SK-N-SH (cell line): ENCODE measurements at regions not wholly inside any gene's neighbourhood (a gene's known extent, or its start where the extent isn't known, plus 50 kb on each side); places are given as distances from the start of the nearest gene placed in this dataset.

Experiments used
- CTCF ChIA-PET: fragments of 300-600, 350-600 bp; formaldehyde crosslinking; extraction: SDS; loops from one replicate; lab custom pipeline; 2021; lab: Yijun Ruan, JAX
- POLR2A ChIA-PET: fragments of 350-600 bp; sonication (Branson Sonifier 250); formaldehyde crosslinking; extraction: SDS; loops from one replicate; lab custom pipeline; 2020; ENCODE audit warnings: antibody characterized with exemption, inconsistent platforms; lab: Yijun Ruan, JAX
- DNase-seq: peaks from one replicate; pipeline ENCODE4 v3.0.0; 2012
- H2AFZ ChIP-seq: fragments of 200-600 bp; sonication (generic); 2 replicates; pipeline ENCODE4 v1.8.1; 2016; ENCODE audit warnings: antibody characterized with exemption, mild to moderate bottlenecking, low read depth
- H3F3A ChIP-seq: fragments of 200-600 bp; sonication (generic); replicated peaks from 2 replicates; pipeline ENCODE3; 2016; ENCODE audit warnings: antibody characterized with exemption, mild to moderate bottlenecking; ENCODE audit not compliant: insufficient read depth
- H3K27ac ChIP-seq, 2 experiments: fragments of 200-500 bp in 1 of 2; fragments of 200-600 bp in 1 of 2; sonication (Bioruptor generic) in 1 of 2; sonication (generic), shearing (Covaris generic) in 1 of 2; 2 replicates each; pipeline versions ENCODE4 v1.5.1 to v1.6.1; 2014 to 2016; ENCODE audit warnings: low read depth in 2 of 2, inconsistent platforms in 1 of 2, low read length in 1 of 2, mild to moderate bottlenecking in 1 of 2, mixed read lengths in 1 of 2
- H3K27me3 ChIP-seq: fragments of 200-600 bp; sonication (generic), shearing (Covaris generic); 2 replicates; pipeline ENCODE4 v1.6.1; 2016; ENCODE audit warnings: mixed run types; ENCODE audit not compliant: insufficient read depth
- H3K36me3 ChIP-seq, 2 experiments: fragments of 200-500 bp in 1 of 2; fragments of 200-600 bp in 1 of 2; sonication (Bioruptor generic) in 1 of 2; sonication (generic) in 1 of 2; replicated peaks in 1 of 2; 2 replicates each; pipeline versions ENCODE3 to v1.5.1; 2014 to 2016; ENCODE audit warnings: low read length in 1 of 2, mild to moderate bottlenecking in 1 of 2; ENCODE audit not compliant: insufficient read depth in 2 of 2, control insufficient read depth in 1 of 2
- H3K4me1 ChIP-seq, 2 experiments: fragments of 200-500 bp in 1 of 2; fragments of 200-600 bp in 1 of 2; sonication (Bioruptor generic) in 1 of 2; sonication (generic), shearing (Covaris generic) in 1 of 2; 2 replicates each; pipeline versions ENCODE4 v1.5.1 to v1.6.1; 2014 to 2016; ENCODE audit warnings: low read depth in 1 of 2, low read length in 1 of 2, mixed run types in 1 of 2; ENCODE audit not compliant: insufficient read depth in 2 of 2, control insufficient read depth in 1 of 2
- H3K4me2 ChIP-seq: fragments of 200-600 bp; sonication (generic), shearing (Covaris generic); 2 replicates; pipeline ENCODE4 v1.6.1; 2017; ENCODE audit warnings: mixed run types
- H3K4me3 ChIP-seq, 2 experiments: fragments of 200-500 bp in 1 of 2; fragments of 200-600 bp in 1 of 2; sonication (Bioruptor generic) in 1 of 2; sonication (generic), shearing (Covaris generic) in 1 of 2; 2 replicates each; pipeline versions ENCODE4 v1.5.1 to v1.8.1; 2014 to 2016; ENCODE audit warnings: low read depth in 2 of 2, inconsistent platforms in 1 of 2, low read length in 1 of 2, mild to moderate bottlenecking in 1 of 2, mixed read lengths in 1 of 2, moderate library complexity in 1 of 2
- H3K79me2 ChIP-seq: fragments of 200-600 bp; sonication (generic); 2 replicates; pipeline ENCODE4 v1.8.1; 2017; ENCODE audit warnings: mild to moderate bottlenecking; ENCODE audit not compliant: insufficient read depth
- H3K9ac ChIP-seq: fragments of 200-600 bp; sonication (generic); 2 replicates; pipeline ENCODE4 v1.6.1; 2017; ENCODE audit warnings: mixed run types
- H3K9me2 ChIP-seq: fragments of 200-600 bp; sonication (generic); 2 replicates; pipeline ENCODE4 v1.6.1; 2017; ENCODE audit warnings: mixed run types
- H3K9me3 ChIP-seq: fragments of 200-600 bp; sonication (generic); 2 replicates; pipeline ENCODE4 v1.6.1; 2017; ENCODE audit warnings: mixed run types, mild to moderate bottlenecking, moderate library complexity
- H4K20me1 ChIP-seq: fragments of 200-600 bp; sonication (generic); 2 replicates; pipeline ENCODE4 v1.6.1; 2017; ENCODE audit warnings: mild to moderate bottlenecking, mixed run types; ENCODE audit not compliant: insufficient read depth
- ELF1 ChIP-seq: IDR thresholded peaks from 2 replicates; pipeline ENCODE4 v1.4.0; 2012
- FOXM1 ChIP-seq: IDR thresholded peaks from 2 replicates; pipeline ENCODE4 v1.4.0; 2012; ENCODE audit warnings: low read depth, mild to moderate bottlenecking
- GABPA ChIP-seq: IDR thresholded peaks from 2 replicates; pipeline ENCODE4 v1.4.0; 2012; ENCODE audit warnings: low read depth, mild to moderate bottlenecking
- MEF2A ChIP-seq: IDR thresholded peaks from 2 replicates; pipeline ENCODE4 v1.4.0; 2012; ENCODE audit warnings: low read depth, borderline replicate concordance
- MXI1 ChIP-seq: IDR thresholded peaks from 2 replicates; pipeline ENCODE4 v1.6.1; 2012; ENCODE audit warnings: mild to moderate bottlenecking, low read depth, low read length, improper control_type of control experiment
- RCOR1 ChIP-seq: fragments of 150-350 bp; IDR thresholded peaks from 2 replicates; pipeline ENCODE4 v1.6.1; 2017; ENCODE audit warnings: antibody characterized with exemption, low read length
- RXRA ChIP-seq: IDR thresholded peaks from 2 replicates; pipeline ENCODE4 v1.4.0; 2012; ENCODE audit warnings: low read depth, mild to moderate bottlenecking, borderline replicate concordance
- SMC3 ChIP-seq: IDR thresholded peaks from 2 replicates; pipeline ENCODE4 v1.6.1; 2012; ENCODE audit warnings: low read depth, low read length, improper control_type of control experiment
- TEAD4 ChIP-seq: IDR thresholded peaks from 2 replicates; pipeline ENCODE4 v1.4.0; 2012; ENCODE audit warnings: mild to moderate bottlenecking, borderline replicate concordance; ENCODE audit not compliant: insufficient read depth
- WGBS: methylation state at CpG from one replicate; pipeline ENCODE4 v1.1.6; 2017; ENCODE audit warnings: low lambda C conversion rate; 5-methylcytosine and 5-hydroxymethylcytosine counted together
- TF ChIP-seq, protein P1 (sequence below): fragments of 200-600 bp; sonication (generic); IDR thresholded peaks from 2 replicates; pipeline ENCODE4 v1.6.1; 2017; ENCODE audit warnings: antibody characterized with exemption, mild to moderate bottlenecking, moderate library complexity
- TF ChIP-seq, protein P2 (sequence below): IDR thresholded peaks from 2 replicates; pipeline ENCODE4; 2012
- TF ChIP-seq, protein P3 (sequence below): IDR thresholded peaks from 2 replicates; pipeline ENCODE4 v1.4.0; 2012; ENCODE audit warnings: low read depth, borderline replicate concordance

DNA sequence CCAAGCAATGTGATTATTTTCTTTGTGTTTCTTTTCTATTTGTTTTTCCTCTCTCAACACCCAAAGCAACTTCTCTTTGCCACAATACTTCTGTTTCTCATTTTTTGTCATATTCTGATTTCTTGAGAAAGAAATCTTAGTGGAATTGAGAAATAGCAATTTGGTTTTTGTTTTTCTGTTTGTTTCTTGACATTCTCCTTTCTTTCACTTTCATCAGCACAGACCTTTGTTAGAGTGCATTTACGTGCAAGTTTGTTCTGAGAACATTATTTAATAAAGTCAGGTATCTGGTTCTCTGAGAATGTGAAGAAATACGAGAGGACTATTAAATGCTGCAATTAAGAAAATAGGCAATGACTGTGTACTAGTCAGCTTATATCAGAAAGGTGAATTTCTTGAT is 608.1 kb upstream of the AADAT start:
- no peak overlapping the region for H2AFZ ChIP-seq
- H3K4me2 ChIP-seq: no peak overlapping the region
- H3K9me3 ChIP-seq: no peaks in the 10 kb centered on the region
- H3K27me3 ChIP-seq: no peaks in the 10 kb centered on the region
- no peak overlapping the region for H3K27ac ChIP-seq
- H3F3A ChIP-seq: no peaks in the 10 kb centered on the region
- 61% methylated on average over 2 of the region's 2 CpGs for WGBS
- no peaks in the 10 kb centered on the region for H3K36me3 ChIP-seq
- TF ChIP-seq MEF2A (no peak), MXI1 (no peak), RXRA (no peak), RCOR1 (no peak), SMC3 (no peak), TEAD4 (no peak)
- TF ChIP-seq, protein P1, sequence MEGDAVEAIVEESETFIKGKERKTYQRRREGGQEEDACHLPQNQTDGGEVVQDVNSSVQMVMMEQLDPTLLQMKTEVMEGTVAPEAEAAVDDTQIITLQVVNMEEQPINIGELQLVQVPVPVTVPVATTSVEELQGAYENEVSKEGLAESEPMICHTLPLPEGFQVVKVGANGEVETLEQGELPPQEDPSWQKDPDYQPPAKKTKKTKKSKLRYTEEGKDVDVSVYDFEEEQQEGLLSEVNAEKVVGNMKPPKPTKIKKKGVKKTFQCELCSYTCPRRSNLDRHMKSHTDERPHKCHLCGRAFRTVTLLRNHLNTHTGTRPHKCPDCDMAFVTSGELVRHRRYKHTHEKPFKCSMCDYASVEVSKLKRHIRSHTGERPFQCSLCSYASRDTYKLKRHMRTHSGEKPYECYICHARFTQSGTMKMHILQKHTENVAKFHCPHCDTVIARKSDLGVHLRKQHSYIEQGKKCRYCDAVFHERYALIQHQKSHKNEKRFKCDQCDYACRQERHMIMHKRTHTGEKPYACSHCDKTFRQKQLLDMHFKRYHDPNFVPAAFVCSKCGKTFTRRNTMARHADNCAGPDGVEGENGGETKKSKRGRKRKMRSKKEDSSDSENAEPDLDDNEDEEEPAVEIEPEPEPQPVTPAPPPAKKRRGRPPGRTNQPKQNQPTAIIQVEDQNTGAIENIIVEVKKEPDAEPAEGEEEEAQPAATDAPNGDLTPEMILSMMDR: no peak
- TF ChIP-seq, all 33 proteins: peak for 0
- Histone ChIP-seq H4K20me1 (no peaks in the 10 kb centered on the region), H3K9ac (no peak overlapping the region), H3K9me2 (no peaks in the 10 kb centered on the region), H3K79me2 (no peaks in the 10 kb centered on the region), H3K4me1 (no peaks in the 10 kb centered on the region; a peak in 1 of 4 replicates), H3K4me3 (no peak overlapping the region)
- ChIA-PET POLR2A (no interaction called here), CTCF (no interaction called here)
- DNase-seq: no peak

DNA sequence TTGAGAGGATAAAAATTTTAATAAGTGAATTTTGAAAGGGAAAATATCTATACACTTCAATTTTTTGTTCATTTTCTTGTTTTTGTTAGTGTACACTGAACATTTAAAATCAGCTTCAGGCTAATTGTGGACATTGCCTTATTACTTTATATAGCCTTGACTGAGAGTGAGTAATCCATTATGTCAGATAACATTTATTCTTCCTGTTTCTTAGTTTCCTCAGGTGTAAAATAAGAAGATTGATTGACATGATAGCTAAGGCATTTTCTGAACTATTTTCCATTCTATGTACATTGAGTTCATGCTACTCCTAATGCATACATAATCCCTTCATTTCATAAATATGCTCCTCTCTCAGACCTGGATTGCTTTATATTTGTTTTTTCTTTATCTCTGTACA is 607.3 kb upstream of the AADAT start:
- H3F3A ChIP-seq: no peaks in the 10 kb centered on the region
- no peak overlapping the region for H2AFZ ChIP-seq
- H3K9me3 ChIP-seq: no peaks in the 10 kb centered on the region
- H3K36me3 ChIP-seq: no peaks in the 10 kb centered on the region
- H3K9me2 ChIP-seq: no peaks in the 10 kb centered on the region
- no peak for DNase-seq
- no peak overlapping the region for H3K27ac ChIP-seq
- H3K4me3 ChIP-seq: no peak overlapping the region
- TF ChIP-seq ELF1 (no peak), GABPA (no peak), RCOR1 (no peak), RXRA (no peak), MEF2A (no peak), FOXM1 (no peak)
- TF ChIP-seq, protein P2, sequence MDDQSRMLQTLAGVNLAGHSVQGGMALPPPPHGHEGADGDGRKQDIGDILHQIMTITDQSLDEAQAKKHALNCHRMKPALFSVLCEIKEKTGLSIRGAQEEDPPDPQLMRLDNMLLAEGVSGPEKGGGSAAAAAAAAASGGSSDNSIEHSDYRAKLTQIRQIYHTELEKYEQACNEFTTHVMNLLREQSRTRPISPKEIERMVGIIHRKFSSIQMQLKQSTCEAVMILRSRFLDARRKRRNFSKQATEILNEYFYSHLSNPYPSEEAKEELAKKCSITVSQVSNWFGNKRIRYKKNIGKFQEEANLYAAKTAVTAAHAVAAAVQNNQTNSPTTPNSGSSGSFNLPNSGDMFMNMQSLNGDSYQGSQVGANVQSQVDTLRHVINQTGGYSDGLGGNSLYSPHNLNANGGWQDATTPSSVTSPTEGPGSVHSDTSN: no peak
- TF ChIP-seq, protein P3, sequence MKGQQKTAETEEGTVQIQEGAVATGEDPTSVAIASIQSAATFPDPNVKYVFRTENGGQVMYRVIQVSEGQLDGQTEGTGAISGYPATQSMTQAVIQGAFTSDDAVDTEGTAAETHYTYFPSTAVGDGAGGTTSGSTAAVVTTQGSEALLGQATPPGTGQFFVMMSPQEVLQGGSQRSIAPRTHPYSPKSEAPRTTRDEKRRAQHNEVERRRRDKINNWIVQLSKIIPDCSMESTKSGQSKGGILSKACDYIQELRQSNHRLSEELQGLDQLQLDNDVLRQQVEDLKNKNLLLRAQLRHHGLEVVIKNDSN: no peak
- TF ChIP-seq, all 33 proteins: peak for 0
- Histone ChIP-seq H3K27me3 (no peaks in the 10 kb centered on the region), H3K4me2 (no peak overlapping the region), H4K20me1 (no peaks in the 10 kb centered on the region), H3K4me1 (no peaks in the 10 kb centered on the region; a peak in 1 of 4 replicates), H3K79me2 (no peaks in the 10 kb centered on the region), H3K9ac (no peak overlapping the region)
- ChIA-PET CTCF (no interaction called here), POLR2A (no interaction called here)
